Fibroblast of lung (primary cell): ENCODE measurements at regions not wholly inside any gene's neighbourhood (a gene's known extent, or its start where the extent isn't known, plus 50 kb on each side); places are given as distances from the start of the nearest gene placed in this dataset.

ENCODE experiments used
- DNase-seq, 2 donors: peaks; one replicate each; pipeline versions ENCODE4 v3.0.0 to v3.0.0-alpha.2; 2010; ENCODE audit warnings: low read depth in 2 of 2
- H2AFZ ChIP-seq: 2 replicates; pipeline ENCODE4 v1.5.1; 2012; ENCODE audit warnings: low read length, control low read depth, inconsistent platforms
- H3K27ac ChIP-seq: 2 replicates; pipeline ENCODE4 v1.5.1; 2011; ENCODE audit warnings: low read length, control low read depth; ENCODE audit not compliant: insufficient read depth
- H3K27me3 ChIP-seq: 2 replicates; pipeline ENCODE4 v1.5.1; 2011; ENCODE audit warnings: mild to moderate bottlenecking, low read length; ENCODE audit not compliant: control insufficient read depth, insufficient read depth
- H3K36me3 ChIP-seq: 2 replicates; pipeline ENCODE4 v1.5.1; 2011; ENCODE audit warnings: low read length; ENCODE audit not compliant: control insufficient read depth, insufficient read depth
- H3K4me1 ChIP-seq: 2 replicates; pipeline ENCODE4 v1.5.1; 2011; ENCODE audit warnings: low read length; ENCODE audit not compliant: control insufficient read depth, insufficient read depth; ENCODE audit errors: extremely low read depth
- H3K4me2 ChIP-seq: 2 replicates; pipeline ENCODE4 v1.5.1; 2011; ENCODE audit warnings: low read length, control low read depth; ENCODE audit not compliant: insufficient read depth; ENCODE audit errors: extremely low read depth
- H3K4me3 ChIP-seq, 4 experiments: fragments of 200-600 bp in 1 of 4; sonication (generic) in 1 of 4; replicated peaks in 1 of 4; 2 replicates each; pipeline ENCODE4 v1.5.1; 2011 to 2016; ENCODE audit warnings: low read length in 4 of 4, low read depth in 3 of 4, mild to moderate bottlenecking in 3 of 4, control low read depth in 2 of 4, inconsistent platforms in 1 of 4, mixed read lengths in 1 of 4; ENCODE audit not compliant: insufficient read depth in 1 of 4; ENCODE audit errors: control extremely low read depth in 1 of 4
- H3K79me2 ChIP-seq: 2 replicates; pipeline ENCODE4 v1.5.1; 2012; ENCODE audit warnings: mild to moderate bottlenecking, low read length, inconsistent platforms; ENCODE audit not compliant: control insufficient read depth, insufficient read depth
- H3K9ac ChIP-seq: 2 replicates; pipeline ENCODE4 v1.5.1; 2011; ENCODE audit warnings: mild to moderate bottlenecking, low read length, control low read depth; ENCODE audit not compliant: insufficient read depth
- H3K9me3 ChIP-seq: 2 replicates; pipeline ENCODE4 v1.5.1; 2012; ENCODE audit warnings: low read depth, low read length; ENCODE audit not compliant: control insufficient read depth, insufficient read depth
- H4K20me1 ChIP-seq: 2 replicates; pipeline ENCODE4 v1.5.1; 2011; ENCODE audit warnings: low read length; ENCODE audit not compliant: control insufficient read depth, insufficient read depth; ENCODE audit errors: extremely low read depth
- EZH2 ChIP-seq: IDR thresholded peaks from 2 replicates; pipeline ENCODE4 v1.5.1; 2012; ENCODE audit warnings: low read length, control low read depth, mild to moderate bottlenecking; ENCODE audit errors: missing control alignments
- TF ChIP-seq, protein P1 (sequence below), 2 donors: IDR thresholded peaks in 1 of 2; conservative IDR thresholded peaks in 1 of 2; 1 replicate in 1 of 2; 2 replicates in 1 of 2; pipeline ENCODE4 v1.5.1; 2011 to 2012; ENCODE audit warnings: low read length in 2 of 2, control low read depth in 1 of 2, inconsistent platforms in 1 of 2, low read depth in 1 of 2, mild to moderate bottlenecking in 1 of 2

DNA sequence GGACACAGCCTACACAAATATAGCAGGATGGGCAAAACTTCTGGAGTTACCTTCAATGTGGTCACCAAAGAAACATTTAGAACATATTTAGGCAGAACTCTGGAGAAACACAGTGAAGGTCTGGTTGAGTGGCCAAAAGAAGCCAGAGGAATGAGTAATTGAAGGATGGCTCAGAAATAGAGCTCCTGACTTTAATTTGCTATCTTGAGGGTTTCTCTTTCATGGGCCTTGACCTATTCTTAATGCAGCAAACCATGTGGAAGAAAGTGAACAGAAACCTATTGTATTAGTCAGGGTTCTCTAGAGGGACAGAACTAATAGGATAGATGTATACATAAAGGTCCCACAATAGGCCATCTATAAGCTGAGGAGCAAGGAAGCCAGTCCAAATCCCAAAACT lies 650.5 kb downstream of the ACTL7B start:
- Histone ChIP-seq H4K20me1 (no peaks in the 10 kb centered on the region), H3K79me2 (no peaks in the 10 kb centered on the region), H3K27ac (no peak overlapping the region), H3K27me3 (no peaks in the 10 kb centered on the region), H2AFZ (no peak overlapping the region), H3K4me1 (peaks cover 3% of the 10 kb centered on the region), H3K4me3 (no peak overlapping the region), H3K4me2 (no peak overlapping the region), H3K36me3 (no peaks in the 10 kb centered on the region), H3K9ac (no peak overlapping the region), H3K9me3 (no peaks in the 10 kb centered on the region)
- no peak for TF ChIP-seq EZH2
- TF ChIP-seq, protein P1, sequence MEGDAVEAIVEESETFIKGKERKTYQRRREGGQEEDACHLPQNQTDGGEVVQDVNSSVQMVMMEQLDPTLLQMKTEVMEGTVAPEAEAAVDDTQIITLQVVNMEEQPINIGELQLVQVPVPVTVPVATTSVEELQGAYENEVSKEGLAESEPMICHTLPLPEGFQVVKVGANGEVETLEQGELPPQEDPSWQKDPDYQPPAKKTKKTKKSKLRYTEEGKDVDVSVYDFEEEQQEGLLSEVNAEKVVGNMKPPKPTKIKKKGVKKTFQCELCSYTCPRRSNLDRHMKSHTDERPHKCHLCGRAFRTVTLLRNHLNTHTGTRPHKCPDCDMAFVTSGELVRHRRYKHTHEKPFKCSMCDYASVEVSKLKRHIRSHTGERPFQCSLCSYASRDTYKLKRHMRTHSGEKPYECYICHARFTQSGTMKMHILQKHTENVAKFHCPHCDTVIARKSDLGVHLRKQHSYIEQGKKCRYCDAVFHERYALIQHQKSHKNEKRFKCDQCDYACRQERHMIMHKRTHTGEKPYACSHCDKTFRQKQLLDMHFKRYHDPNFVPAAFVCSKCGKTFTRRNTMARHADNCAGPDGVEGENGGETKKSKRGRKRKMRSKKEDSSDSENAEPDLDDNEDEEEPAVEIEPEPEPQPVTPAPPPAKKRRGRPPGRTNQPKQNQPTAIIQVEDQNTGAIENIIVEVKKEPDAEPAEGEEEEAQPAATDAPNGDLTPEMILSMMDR (conservative IDR thresholded peaks at IDR 0.05 in 1 of 2, IDR thresholded peaks at IDR 0.05 in 1 of 2; ENCODE audit: low read depth in 1 of 2, low read length in 2 of 2), result no peak
- DNase-seq, result peak in 1 of 2 donors; percentile 65

DNA sequence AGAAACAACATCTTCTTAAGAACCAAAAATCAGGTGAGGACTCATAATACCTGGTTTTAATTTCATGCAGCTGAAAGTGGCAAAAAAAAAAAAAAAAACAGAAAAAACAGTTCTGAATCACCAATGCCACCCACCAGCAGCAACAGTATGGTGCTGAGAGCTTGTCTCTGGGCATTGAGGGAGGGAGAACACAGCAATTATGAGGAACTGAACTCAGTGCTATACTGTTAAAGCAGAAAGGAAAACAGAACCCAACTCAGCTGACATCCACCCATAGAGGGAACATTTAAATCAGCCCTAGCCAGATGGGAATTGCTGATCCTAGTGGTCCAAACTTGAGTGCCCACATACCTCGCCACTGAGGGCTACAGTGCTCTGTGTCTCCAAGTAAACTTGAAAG lies 657.9 kb downstream of the ACTL7B start:
- no peaks in the 10 kb centered on the region for H4K20me1 ChIP-seq
- H3K27ac ChIP-seq, result no peak overlapping the region
- no peaks in the 10 kb centered on the region for H3K36me3 ChIP-seq
- no peak overlapping the region for H3K4me3 ChIP-seq
- H3K79me2 ChIP-seq, result no peaks in the 10 kb centered on the region
- no peak overlapping the region for H3K4me2 ChIP-seq
- no peaks in the 10 kb centered on the region for H3K9me3 ChIP-seq
- H3K9ac ChIP-seq, result no peak overlapping the region
- TF ChIP-seq, protein P1 (conservative IDR thresholded peaks at IDR 0.05 in 1 of 2, IDR thresholded peaks at IDR 0.05 in 1 of 2; ENCODE audit: low read depth in 1 of 2, low read length in 2 of 2), result no peak
- TF ChIP-seq EZH2, result no peak
- H3K27me3 ChIP-seq, result no peaks in the 10 kb centered on the region
- H2AFZ ChIP-seq, result no peak overlapping the region
- no peaks in the 10 kb centered on the region for H3K4me1 ChIP-seq
- DNase-seq, result no peak

DNA sequence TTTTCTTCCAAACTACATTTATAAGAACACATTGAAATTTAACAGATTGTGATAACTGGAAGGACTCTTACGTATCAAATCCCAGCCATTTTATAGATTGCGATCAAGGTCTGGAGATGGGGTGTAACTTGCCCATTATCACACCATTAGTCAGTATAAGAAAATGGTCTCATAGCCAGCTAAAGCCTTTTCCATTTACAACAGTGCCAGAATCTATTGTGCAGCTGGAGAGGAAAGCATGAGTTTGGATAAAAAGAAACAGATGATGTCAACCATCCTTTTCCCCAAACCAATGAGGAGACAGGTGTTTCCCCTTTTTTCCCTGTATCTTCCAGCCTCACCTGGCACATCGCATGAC lies 658.8 kb downstream of the ACTL7B start:
- no peaks in the 10 kb centered on the region for H3K79me2 ChIP-seq
- no peaks in the 10 kb centered on the region for H4K20me1 ChIP-seq
- TF ChIP-seq EZH2, result no peak
- TF ChIP-seq, protein P1 (conservative IDR thresholded peaks at IDR 0.05 in 1 of 2, IDR thresholded peaks at IDR 0.05 in 1 of 2; ENCODE audit: low read depth in 1 of 2, low read length in 2 of 2), result no peak
- no peak overlapping the region for H3K4me3 ChIP-seq
- no peaks in the 10 kb centered on the region for H3K4me1 ChIP-seq
- no peaks in the 10 kb centered on the region for H3K9me3 ChIP-seq
- H3K27me3 ChIP-seq, result no peaks in the 10 kb centered on the region
- no peaks in the 10 kb centered on the region for H3K36me3 ChIP-seq
- no peak overlapping the region for H3K9ac ChIP-seq
- no peak overlapping the region for H3K27ac ChIP-seq
- H3K4me2 ChIP-seq, result no peak overlapping the region
- no peak overlapping the region for H2AFZ ChIP-seq
- no peak for DNase-seq
